ENCODE measurements at regions not wholly inside any gene's neighbourhood (a gene's known extent, or its start where the extent isn't known, plus 50 kb on each side); places are given as distances from the start of the nearest gene placed in this dataset.

DNA sequence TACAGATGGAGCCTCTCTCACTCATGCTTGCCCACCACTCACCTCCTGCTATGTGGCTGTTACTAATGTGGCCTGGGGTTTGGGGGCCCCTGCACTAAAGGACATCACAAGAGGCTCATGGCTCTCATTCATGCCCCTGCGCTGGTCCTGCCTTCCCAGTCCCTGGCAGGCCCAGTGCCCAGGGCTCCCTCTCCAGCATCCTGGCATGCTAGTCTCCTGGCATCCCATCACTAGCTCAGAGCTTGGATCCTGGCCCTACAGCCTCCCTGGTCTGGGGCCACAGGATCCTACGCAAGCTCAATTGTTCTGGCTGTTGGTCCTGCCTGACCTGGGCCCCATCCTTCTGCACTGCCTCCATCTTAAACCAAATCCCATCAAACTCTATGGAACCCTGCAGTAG is 685.4 kb downstream of the PTPRU start:
- no peak for TF ChIP-seq CTCF (IDR thresholded peaks at IDR 0.05; ENCODE audit: insufficient read depth, low read depth, low read length)
- TF ChIP-seq EZH2 (IDR thresholded peaks at IDR 0.05; ENCODE audit: insufficient read depth, low read length) = no peak
